ENCODE measurements at regions not wholly inside any gene's neighbourhood (a gene's known extent, or its start where the extent isn't known, plus 50 kb on each side); places are given as distances from the start of the nearest gene placed in this dataset.
A peak's percentile ranks its signal among the peaks of the same experiment; 100 is the strongest.

DNA sequence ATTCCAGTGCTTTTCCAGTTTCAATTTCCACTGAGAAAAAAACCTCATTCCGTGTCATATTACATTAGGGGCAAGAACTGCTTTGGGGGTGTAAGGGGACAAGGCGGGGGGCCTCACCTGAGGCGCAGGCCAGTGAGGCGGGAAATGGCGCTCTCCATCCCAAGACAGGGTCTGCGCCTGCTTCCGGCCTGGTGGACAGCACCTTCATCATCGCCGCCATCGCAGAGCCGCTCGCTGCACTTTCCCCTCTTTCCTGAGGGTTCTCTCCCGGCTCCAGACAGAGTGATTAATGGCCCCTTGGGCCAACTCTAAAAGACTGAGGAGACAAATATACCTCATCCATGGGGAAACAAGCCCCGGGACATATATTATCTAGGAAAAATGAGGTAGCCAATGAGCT lies 270.0 kb upstream of the SOX4 start:
- TF ChIP-seq, protein P1, sequence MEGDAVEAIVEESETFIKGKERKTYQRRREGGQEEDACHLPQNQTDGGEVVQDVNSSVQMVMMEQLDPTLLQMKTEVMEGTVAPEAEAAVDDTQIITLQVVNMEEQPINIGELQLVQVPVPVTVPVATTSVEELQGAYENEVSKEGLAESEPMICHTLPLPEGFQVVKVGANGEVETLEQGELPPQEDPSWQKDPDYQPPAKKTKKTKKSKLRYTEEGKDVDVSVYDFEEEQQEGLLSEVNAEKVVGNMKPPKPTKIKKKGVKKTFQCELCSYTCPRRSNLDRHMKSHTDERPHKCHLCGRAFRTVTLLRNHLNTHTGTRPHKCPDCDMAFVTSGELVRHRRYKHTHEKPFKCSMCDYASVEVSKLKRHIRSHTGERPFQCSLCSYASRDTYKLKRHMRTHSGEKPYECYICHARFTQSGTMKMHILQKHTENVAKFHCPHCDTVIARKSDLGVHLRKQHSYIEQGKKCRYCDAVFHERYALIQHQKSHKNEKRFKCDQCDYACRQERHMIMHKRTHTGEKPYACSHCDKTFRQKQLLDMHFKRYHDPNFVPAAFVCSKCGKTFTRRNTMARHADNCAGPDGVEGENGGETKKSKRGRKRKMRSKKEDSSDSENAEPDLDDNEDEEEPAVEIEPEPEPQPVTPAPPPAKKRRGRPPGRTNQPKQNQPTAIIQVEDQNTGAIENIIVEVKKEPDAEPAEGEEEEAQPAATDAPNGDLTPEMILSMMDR (IDR thresholded peaks at IDR 0.05; ENCODE audit: unreplicated experiment) = no peak
- Mint-ChIP-seq H3K4me1 (ENCODE audit: low read depth) (peaks cover 7% of the 10 kb centered on the region), H3K9me3 (ENCODE audit: low read depth) (peaks cover 11% of the 10 kb centered on the region), H3K27me3 (no peaks in the 10 kb centered on the region), H3K36me3 (ENCODE audit: insufficient read depth) (peaks cover 4% of the 10 kb centered on the region), H3K4me3 (ENCODE audit: low read depth) (no peak overlapping the region), H3K27ac (peak overlapping the region; percentile 52)
- DNase-seq (ENCODE audit: low spot score, unreplicated experiment) = no peak

DNA sequence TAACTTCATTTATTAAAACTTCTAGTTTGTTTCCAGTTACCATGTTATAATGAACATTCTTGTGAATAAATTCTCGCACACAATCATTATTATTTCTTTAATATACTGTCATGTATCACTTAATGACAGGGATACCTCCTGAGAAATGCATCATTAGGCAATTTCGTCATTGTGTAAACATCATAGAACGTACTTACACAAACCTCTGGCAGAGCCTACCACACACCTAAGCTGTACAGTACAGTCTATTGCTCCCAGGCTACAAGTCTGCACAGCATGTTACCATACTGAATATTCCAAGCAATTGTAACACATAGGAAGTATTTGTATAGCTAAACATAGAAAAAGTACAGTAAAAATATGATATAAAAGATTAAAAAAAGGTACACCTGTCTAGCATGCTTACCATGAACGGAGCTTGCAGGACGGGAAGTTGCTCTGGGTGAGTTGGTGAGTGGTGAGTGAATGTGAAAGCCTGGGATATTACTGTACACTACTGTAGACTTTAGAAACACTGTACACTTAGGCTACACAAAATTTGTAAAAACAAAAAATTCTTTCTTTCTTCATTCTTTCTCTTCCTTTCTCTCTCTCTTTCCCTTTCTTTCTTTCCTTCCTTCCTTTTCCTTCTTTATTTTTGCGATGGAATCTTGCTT lies 268.2 kb upstream of the SOX4 start:
- DNase-seq (ENCODE audit: low spot score, unreplicated experiment) = no peak
- Mint-ChIP-seq H3K4me3 (ENCODE audit: low read depth) (no peak overlapping the region), H3K27me3 (no peaks in the 10 kb centered on the region), H3K4me1 (ENCODE audit: low read depth) (peaks cover 7% of the 10 kb centered on the region), H3K27ac (no peak overlapping the region), H3K9me3 (ENCODE audit: low read depth) (no peaks in the 10 kb centered on the region), H3K36me3 (ENCODE audit: insufficient read depth) (no peaks in the 10 kb centered on the region)
- TF ChIP-seq, protein P1 (IDR thresholded peaks at IDR 0.05; ENCODE audit: unreplicated experiment) = no peak

DNA sequence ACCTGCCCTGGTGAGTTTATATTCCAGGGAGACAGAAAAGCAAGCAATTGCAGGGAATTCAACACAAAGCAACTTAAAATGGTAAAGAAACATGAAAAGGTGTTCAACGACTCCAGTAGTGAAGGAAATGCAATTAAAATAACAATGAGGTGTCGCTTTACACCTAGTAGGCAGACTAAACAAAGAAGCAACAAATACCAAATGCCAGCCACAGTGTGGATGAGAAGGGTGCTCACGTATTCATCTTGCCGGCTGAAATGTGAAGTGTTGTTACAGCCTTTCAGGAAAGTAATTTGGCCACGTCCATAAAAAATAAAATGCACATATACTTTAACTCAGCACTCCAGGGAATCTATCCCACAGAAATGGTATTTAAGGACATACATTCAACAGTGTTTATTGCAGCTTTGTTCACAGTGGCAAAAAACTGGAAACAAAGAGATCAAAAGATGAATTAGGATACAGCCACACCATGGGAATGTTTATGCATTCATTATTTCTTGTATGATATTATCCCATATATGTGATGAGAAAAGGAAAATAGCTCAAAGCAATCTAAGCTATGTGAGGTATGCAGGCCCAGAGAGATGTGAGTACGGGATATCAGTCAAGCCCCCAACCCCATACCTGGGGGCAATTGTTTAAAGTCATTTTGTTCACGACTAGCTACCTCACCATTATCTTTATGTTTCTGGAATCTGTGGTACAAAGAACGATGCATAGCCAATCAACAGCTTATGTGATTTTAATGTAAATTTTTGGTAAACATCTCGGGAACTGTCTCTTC lies 266.0 kb upstream of the SOX4 start:
- H3K27ac Mint-ChIP-seq = no peak overlapping the region
- DNase-seq (ENCODE audit: low spot score, unreplicated experiment) = no peak
- H3K4me3 Mint-ChIP-seq (ENCODE audit: low read depth) = no peak overlapping the region
- TF ChIP-seq, protein P1 (IDR thresholded peaks at IDR 0.05; ENCODE audit: unreplicated experiment) = no peak
- H3K36me3 Mint-ChIP-seq (ENCODE audit: insufficient read depth) = no peaks in the 10 kb centered on the region
- peaks cover 7% of the 10 kb centered on the region for H3K4me1 Mint-ChIP-seq (ENCODE audit: low read depth)
- no peaks in the 10 kb centered on the region for H3K27me3 Mint-ChIP-seq
- no peaks in the 10 kb centered on the region for H3K9me3 Mint-ChIP-seq (ENCODE audit: low read depth)

DNA sequence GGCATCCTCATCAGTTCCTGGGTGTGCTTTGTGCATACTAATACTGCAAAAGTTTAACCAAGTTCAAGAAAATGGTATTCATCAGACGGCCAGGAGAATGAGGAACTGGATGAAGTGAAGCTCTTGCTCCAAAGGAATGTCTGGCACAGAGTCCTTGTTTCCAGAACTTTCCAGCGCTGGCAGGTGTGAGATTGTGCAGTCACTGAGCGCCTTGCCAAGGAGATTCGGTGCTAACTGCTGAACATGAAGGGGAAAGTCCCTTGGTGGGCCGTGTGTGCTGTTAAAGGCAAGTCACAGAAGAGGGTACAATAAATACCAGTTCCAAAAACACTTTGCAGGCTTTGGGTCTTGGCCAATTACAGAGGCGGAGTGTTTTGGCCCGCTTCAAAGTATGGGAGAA lies 262.3 kb upstream of the SOX4 start:
- Mint-ChIP-seq H3K9me3 (ENCODE audit: low read depth) (no peaks in the 10 kb centered on the region), H3K4me1 (ENCODE audit: low read depth) (peaks cover 6% of the 10 kb centered on the region), H3K27me3 (no peaks in the 10 kb centered on the region), H3K27ac (no peak overlapping the region), H3K36me3 (ENCODE audit: insufficient read depth) (no peaks in the 10 kb centered on the region), H3K4me3 (ENCODE audit: low read depth) (no peak overlapping the region)
- TF ChIP-seq, protein P1 (IDR thresholded peaks at IDR 0.05; ENCODE audit: unreplicated experiment) = no peak
- DNase-seq (ENCODE audit: low spot score, unreplicated experiment) = no peak

DNA sequence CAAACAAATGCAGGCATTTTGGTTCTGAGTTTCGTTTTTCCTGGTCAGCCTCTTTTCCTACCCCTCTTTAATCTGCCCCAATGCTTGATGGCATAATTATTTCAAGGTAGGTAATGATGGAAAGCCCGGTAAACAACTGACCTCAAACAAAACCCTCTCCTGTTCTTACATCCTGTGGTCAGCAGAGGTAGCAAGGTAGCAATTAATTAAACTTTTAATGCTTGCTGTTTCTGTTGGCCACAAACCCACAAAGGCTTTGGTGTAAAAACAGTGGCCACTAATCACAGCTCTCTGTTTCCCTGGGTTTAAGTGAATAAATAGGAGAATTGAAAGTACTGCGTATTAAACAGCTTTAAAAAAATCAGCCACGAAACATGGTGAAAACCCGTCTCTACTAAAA lies 261.5 kb upstream of the SOX4 start:
- Mint-ChIP-seq H3K36me3 (ENCODE audit: insufficient read depth) (no peaks in the 10 kb centered on the region), H3K9me3 (ENCODE audit: low read depth) (no peaks in the 10 kb centered on the region), H3K27ac (no peak overlapping the region), H3K4me1 (ENCODE audit: low read depth) (peaks cover 5% of the 10 kb centered on the region), H3K4me3 (ENCODE audit: low read depth) (no peak overlapping the region), H3K27me3 (no peaks in the 10 kb centered on the region)
- DNase-seq (ENCODE audit: low spot score, unreplicated experiment) = no peak
- TF ChIP-seq, protein P1 (IDR thresholded peaks at IDR 0.05; ENCODE audit: unreplicated experiment) = no peak
